ENCODE measurements at regions not wholly inside any gene's neighbourhood (a gene's known extent, or its start where the extent isn't known, plus 50 kb on each side); places are given as distances from the start of the nearest gene placed in this dataset.
A peak's percentile ranks its signal among the peaks of the same experiment; 100 is the strongest.
"Not testable (repeated sequence)": the region's sequence is repeated elsewhere in the genome, so short reads cannot be mapped to it uniquely, and the experiment has no call there.

DNA sequence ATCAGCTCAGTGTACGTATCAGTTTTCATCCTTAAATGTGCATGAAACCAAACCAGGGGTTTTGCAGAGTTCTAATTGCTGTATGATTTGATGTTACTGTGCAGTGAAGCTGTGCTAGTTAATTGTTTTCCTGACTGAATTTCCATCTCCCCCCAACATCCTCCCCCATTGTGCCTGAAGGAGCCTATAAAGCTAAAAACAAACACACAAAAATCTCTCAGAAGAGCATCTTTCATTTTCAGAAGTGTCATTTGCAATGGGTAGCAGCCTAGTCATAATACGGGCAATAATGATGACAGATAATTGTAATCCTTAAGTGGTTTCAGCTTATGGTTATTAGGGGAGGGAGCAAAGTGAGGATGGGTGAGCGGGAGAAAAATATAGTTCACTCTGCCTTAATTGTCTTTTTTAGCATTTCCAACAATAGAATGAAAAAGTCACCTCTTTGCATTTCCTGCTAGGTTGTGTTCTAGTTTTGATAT is 207.9 kb upstream of the TBL1XR1 start:
- DNase-seq: no peak

DNA sequence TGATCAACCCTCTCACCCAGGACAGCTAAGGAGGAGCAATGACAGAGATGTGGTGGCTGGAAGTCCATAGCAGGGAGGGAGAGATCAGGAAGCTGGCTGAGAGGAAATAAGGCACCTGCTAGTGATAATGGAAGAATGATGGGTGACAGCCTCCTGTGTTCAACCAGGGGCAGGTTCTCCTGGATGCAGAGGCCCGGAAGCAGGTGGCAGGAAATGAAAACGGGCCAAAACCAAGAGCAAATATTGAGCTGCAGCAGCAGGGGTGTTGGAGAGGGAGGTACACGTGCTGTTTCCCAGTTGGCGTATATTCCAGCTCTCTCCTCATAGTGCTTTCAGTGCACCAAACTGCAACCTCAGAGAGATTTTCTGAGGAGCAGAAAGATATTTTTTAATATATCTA is 213.4 kb upstream of the TBL1XR1 start:
- no peak for DNase-seq

DNA sequence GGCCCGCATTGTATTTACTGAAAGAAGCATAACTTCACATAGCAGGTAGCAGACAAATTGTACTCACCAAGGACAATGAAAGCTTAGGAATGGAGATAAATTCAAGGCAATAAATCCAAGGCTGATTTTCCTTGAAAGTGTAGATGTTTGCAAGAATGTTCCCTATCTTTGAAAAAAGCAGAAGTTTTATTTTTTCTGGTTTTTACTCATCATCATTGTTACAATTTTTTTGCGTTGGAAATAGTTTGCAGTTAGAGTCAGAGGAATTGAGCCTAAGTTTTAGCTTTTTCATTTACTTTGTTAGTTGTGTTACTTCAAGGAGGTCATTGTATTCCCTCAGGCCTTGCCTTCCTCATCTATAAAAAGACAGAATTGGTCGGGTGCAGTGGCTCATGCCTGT is 213.9 kb upstream of the TBL1XR1 start:
- no peak for DNase-seq

DNA sequence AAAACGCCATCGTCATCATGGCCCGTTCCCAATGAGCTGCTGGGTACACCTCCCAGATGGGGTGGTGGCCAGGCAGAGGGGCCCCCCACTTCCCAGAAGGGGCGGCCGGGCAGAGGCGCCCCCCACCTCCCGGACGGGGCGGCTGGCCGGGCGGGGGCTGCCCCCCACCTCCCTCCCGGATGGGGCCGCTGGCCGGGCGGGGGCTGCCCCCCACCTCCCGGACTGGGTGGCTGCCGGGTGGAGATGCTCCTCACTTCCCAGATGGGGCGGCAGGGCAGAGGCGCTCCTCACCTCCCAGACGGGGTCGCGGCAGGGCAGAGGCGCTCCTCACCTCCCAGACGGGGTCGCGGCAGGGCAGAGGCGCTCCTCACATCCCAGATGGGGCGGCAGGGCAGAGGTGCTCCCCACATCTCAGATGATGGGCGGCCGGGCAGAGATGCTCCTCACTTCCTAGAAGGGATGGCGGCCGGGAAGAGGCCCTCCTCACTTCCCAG is 215.4 kb upstream of the TBL1XR1 start:
- DNase-seq: not testable (repeated sequence)

DNA sequence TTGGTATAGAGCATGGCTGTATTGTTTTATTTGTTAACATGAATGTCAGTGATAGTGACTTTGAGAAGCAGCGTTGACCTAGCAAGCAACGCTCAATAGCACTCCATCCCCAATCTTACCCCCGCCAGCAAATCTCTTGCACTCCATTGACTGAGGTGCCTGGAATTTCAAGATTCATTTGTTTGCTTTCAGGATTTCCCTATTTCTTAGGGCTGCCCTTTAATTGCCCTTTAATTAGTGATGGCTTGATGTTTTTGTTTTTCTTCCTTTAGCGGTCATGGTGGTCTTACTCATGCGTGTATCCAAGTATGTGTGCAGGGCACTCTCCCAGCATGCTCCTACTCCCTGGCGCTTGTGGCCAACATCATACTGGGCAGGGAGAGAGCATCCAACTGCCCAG is 216.8 kb upstream of the TBL1XR1 start:
- DNase-seq: no peak

DNA sequence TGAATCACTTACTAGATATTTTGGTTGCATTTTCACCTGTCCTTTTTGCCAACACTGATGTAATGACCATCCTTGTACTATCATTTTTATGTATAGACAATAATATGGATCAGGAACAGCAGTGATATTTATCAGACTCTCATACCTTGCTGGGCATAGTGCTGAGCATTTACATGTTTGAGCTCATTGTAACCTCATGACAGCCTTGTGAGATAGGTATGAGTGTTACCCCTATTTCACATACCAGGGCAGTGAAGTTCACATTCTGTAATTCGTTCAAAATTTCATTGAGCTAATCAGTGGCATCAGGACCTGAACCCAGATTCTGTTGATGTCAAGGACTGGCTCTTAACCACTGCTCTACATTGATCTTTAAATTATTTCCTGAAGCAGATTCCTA is 221.5 kb upstream of the TBL1XR1 start:
- DNase-seq: no peak

DNA sequence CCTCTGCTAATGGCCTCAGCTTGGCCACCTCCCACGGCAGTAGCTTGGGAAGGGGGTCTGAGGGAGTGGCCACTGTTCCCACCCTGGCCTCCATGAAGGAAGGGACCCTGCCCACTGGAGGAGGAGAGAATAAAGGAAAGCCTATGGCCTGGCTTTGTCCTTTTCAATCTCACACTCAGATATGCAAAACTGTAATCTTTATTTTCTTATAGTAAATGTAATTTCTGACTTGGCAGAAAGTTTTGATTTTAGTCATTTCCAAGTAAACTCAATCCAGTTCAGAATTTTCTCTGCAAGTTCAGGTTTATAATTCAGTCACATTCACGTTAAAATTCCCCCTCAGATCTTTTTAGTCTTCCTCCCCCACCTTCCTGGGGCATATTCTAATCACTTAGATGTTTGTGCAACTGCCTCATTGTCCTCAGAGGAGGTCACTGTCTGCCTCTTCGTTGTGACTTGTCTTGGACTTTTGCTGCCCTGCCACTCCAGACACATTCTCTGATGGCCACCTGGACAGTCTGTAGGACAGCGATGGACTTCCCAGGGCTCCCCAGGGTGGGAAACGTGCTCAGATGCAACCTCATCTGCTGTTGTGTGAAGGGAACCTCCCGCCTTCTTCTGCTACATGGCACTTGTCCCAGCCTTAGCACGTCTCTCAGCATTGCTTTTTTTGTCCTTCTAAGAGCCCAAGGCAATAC is 222.8 kb upstream of the TBL1XR1 start:
- peak; percentile 57 for DNase-seq

DNA sequence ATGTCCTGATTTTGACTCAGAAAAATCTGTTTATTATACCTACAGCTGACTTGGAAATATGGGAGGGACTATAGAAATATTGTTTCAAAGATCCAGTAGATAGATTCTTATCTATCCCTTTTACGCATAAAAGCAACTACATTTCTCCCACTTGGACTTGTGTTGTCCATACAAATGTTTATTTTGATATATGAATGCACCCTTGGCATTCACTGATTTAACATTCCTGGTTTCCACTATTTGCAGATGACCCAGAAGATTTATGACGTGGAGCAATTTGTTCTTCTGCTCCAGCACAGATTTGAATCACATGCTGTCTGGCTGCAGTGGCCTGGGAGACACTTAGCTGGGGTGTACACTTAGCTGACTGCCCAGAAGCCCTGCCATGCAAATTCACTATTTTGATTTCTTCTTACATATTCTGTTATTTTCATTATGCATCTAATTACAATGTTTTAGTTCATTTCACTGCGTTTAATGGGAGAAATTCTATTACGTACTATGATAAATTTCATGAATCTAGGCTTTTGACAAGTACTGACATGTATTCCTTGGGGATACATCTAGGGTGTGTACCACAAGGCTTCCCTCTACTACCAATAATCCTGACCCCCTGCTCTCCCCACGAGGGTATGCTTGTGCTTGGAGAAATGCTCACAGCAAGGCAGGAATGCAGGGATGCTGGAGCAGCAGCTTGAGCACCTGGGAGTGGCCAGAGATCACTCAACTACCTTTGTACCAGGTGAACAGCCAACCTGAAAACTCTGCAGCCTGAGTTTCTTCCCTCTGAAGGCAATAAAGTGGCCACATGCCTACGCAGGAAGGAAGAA is 223.6 kb upstream of the TBL1XR1 start:
- DNase-seq: no peak

DNA sequence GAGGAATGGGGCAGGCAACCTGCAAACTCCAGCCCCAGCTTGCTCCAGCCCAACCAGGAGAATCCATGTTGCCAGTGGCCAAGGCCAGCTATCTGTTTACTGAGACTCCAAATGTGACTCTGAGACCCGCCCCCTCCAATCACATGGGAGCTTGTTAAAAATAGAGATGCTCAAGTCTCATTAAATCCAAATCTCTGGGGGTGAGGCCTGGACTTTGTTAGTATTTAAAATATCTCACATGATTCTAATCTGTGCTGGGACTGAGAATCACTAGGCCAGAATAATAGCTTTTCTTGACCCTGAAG is 224.2 kb upstream of the TBL1XR1 start:
- DNase-seq: no peak

DNA sequence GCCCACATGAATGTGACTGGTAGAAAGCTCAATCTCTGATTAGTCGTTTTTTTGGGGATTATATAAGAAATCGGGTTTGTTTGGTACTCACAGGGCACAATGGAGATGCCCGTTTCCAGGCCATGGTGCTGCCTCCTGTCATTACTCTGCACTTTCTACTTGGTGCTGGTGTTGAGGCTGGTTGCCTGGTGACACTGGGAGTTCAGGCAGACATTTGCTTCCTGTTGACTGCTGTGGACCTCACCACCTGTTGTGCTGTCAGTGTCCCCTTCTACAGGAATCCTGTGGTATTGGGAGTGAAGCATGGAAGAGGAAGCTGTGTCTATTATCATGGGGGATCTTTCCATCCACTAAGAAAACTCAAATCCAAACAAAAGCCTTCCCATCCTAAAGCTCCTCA is 227.2 kb upstream of the TBL1XR1 start:
- DNase-seq: no peak

DNA sequence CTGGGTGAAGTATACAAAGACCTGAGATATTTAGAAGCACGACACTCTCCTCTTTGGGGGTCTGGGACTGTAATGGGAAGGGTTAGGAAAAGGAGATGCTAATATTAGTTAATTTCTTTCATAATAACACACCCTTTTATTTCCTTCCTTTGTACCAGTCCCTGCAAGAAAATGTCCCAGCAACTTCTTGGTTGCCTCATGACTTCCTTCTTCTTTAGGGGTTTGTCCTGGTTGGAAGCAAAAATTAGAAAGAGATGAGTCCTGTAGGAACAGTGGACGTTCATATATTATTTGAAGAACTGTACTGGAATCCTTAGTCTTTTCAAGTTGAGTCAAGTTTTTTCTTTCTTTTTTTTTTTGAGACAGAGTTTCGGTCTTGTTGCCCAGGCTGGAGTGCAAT is 227.8 kb upstream of the TBL1XR1 start:
- DNase-seq: no peak

DNA sequence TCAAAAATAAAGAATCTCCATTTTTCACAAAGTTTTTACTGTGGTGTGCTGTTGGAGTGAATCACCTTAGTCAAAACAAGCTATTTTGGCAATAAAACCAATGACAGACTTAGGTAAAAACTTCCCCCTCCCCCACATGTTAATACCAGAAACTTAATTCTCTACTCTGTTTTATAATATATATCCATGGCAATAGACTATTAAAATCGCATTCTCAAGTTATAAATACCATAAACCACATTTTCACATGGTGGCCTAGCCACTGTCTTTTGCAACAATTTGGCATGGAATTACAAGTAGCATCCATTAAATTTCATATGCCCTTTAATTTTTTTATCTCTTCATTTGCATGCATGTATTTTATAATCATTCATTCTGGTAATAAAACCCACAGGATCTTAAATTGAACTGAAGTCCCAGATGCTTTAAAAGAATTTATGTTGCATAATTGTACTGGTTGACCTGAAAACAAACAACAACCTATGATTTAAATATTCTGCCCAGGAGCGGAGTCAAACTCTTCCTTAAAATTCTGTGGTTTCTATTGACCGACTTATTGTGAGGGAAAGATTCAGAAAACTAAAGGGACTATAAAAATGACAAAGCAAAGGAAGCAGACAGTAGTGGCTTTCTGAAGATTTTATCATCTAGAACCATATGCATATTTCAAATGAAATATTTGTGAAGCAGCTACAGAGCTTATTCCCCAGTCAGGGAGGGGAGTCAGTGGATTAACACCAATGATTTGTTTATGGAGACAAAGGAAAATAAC is 229.0 kb upstream of the TBL1XR1 start:
- DNase-seq: no peak

DNA sequence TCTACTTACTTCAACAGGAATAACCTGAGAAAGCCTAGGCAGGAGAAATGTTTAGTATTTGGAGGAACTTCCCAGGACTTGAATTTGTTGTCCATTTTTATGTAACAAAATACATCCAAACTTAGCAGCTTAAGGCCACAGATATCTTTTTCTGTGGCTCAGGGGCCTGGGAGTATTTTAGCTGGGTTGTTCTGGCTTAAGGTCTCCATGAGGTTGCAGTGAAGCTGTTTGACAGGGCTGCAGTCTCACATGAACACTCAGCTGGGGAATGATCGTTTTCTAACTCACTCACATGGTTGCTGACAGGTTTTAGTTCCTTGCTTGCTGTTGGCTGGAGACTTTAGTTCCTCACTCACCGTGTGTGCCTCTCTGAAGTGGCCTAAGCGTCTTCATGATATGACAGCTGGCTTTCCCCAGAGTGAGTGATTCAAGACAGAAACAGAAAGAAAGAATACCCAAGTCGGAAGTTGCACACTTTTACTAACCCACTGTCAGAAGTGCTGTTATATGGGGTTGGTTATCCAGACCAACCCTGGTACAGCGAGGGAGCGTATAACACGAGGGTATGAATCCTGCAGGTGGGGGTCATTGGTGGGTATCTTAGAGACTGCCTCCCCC is 229.7 kb upstream of the TBL1XR1 start:
- DNase-seq: peak; percentile 62

DNA sequence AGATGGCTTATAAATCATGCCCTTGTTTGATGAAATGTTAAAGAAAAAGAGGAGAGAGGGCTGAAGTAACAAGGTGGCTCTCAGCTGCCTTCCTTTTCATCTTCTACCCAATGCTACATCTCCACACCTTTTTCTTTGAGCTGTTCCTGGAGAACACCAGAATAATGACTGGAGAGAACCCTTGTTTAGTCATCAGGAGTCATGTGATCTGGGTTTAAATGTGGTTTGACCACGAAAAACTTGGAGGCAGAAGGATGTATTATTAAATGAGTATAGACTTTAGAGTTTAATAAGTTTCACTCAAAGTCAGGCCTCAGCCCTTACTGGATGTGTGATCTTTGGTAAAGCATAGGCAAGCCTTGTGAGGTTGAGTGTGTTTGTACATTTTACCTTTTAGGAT is 230.3 kb upstream of the TBL1XR1 start:
- no peak for DNase-seq

DNA sequence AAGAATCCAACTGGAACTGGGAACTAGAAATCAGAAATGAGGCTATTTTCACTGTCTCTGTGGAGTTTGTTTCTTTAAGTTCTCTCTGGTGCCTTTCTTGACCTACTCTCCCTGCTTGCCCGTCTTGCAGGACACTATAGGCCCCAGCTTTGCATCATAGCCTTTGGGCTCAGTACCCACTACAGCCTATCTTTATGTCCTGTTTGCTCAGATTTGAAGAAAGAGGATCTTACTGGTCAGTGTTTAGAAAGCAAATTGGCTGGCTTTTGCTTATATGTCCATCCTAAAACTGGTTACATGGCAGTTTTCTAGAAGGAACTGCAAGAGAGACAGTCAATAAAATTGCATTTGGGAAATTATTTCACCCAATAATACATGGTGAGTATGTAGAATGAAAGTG is 231.8 kb upstream of the TBL1XR1 start:
- DNase-seq: no peak

DNA sequence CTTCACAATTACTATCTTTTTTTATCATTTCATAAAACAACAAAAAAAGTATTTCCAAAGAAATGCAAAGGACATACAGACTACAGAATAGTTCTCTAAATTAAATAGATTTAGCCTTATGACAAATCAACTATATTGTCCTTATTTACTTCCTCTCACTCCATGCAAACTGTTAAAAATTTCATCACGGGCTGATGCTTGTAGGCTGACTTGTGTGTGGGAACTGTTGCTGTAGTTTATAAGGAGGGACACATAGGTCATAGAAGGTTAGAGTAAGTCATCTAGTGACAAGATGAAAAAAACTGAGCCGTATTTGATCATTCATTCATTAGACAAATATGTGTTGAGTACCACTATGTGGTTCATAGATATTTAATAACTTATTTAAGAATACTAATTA is 232.5 kb upstream of the TBL1XR1 start:
- no peak for DNase-seq

DNA sequence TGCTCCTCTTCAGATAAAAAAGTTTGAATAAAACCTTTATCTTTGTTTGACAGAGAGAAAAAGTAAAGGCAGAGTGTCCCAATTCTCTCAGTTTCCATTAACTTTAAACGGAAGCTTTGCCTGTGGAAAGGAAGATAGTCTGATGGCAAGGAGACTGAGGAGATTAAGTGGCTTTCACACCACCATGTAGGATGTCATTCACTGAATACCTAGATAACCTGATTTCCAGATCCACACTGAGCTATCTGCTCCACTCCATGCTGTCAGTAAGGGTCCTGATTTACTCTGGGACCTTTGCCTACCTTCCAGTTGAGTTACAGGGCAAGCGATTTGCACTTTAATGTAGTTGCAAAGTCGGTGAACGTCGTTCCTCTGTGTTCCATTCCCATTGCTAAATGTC is 233.4 kb upstream of the TBL1XR1 start:
- DNase-seq: no peak

DNA sequence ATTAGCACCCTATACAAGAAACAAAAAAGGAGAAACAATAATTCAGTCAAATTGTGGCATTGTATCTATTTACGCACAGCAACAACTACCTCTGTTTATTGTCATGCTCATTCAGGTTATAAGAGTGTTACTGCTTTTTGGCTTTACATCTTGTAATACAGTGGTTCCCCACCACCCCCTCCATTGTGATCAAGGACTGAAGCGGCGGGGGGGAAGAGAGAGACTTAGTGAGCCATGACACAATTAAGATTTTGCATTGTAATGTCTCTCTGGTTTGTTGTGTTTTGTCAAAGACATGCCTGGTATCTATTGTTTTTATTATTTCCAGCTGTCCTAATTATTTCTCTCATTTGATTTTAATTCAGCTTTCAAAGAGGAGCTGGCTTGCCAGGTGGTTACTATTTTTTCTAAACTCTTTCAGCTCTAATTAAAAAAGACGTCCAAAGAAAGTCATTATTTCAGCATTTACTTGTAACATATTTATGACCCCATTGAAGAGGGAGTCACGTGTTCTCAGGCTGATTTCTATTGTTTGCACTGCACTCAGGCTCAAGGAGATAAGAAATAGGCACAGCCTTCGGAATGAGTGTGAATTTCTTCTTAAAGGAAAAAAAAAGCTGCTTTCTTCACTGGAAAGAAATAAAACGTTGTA is 234.4 kb upstream of the TBL1XR1 start:
- no peak for DNase-seq

DNA sequence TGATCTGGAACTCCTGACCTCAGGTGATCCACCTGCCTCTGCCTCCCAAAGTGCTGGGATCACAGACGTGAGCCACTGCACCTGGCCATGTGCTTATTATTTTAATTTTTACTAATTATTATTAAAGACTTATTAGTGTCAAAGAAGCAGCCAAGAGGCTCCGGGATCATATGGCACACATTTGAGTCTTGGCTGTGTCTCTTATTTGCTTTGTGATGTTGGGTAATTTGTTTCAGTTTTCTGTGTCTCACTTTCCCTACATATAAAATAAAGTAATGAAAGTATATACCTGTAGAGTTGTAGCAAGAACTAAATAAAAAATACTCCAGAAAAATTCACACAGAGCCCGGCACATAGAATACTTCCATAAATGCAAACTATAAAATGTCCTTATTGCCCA is 238.0 kb upstream of the TBL1XR1 start:
- DNase-seq: no peak

DNA sequence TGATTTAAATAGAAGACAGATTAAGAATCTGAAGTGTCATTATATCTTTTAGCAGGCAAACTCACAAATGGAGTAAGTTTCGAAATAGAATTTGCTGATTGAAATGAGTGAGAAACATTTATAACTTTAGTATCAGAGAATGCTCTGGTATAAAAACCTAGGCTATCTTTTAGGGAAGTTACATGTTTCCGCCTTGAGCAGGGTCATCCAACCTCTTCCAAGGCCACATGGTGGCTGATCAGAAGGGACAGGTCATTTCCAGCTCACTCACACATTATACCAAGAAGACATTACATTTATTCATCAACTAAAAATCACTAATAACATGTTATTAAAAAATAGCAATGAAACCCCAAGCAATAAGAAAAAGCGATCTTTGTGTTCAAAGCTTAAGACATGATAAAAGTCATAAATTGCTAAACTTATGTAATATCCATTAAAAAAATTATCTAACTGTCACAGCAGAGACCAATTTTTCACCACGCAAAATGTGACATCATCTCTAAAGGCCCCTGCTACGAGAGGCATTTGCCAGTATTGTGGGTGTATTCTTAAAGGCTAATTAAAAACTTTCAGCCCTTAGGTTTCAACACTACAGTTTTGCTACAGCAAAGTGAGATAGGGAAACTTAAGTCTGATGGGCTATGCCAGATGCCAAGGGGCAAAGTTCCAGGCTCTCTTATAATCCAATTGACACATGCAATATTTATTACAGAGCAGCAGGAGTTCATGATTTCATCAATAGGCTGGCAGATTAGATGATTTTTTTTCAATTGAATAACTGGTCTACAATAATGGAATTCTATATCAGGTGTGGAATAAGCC is 240.4 kb upstream of the TBL1XR1 start:
- no peak for DNase-seq

DNA sequence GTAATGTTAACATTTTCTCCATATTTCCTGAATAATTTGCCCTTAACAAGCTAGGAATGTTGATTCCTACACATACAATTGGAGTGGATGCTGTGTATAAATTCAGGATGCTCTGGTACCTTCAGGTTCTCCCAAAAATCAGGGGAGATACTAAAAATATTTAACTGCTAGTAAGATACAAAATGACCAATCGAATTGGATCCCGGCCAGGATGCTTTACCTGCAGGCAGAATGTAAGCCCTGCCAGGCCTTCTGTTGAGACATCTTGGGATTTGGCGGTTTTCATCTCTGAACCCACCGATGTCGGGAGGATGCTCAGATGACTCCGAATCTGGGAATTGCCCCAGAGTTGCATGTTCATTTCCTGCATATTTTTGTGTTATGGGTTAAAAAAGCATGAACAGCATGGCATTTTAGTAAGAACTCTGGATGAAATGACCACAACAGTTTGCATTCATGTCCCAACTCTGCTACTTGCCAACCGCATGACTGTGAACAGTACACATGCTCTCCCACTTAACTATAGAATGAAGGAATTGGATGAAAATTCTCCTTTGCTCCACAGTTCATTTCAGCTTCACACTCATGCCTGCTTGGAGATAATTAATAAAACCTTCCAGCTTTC is 241.4 kb upstream of the TBL1XR1 start:
- DNase-seq: no peak
